Lung (tissue), 11 donors: ENCODE measurements at regions not wholly inside any gene's neighbourhood (a gene's known extent, or its start where the extent isn't known, plus 50 kb on each side); places are given as distances from the start of the nearest gene placed in this dataset.

Experiments
- ATAC-seq: fragments of 200-7000 bp; cut with Tn5 transposase; one replicate; pipeline ENCODE4 v1.9.1; 2020; ENCODE audit warnings: moderate number of reproducible peaks; ENCODE audit not compliant: insufficient read depth, low FRiP score
- DNase-seq, 3 donors: peaks; one replicate each; pipeline ENCODE4 v3.0.0-alpha.2; 2013 to 2017
- H3K27ac ChIP-seq, 2 donors: one replicate each; pipeline ENCODE4 v1.5.1; 2013; ENCODE audit warnings: mild to moderate bottlenecking in 2 of 2, moderate library complexity in 2 of 2, control low read depth in 1 of 2, inconsistent platforms in 1 of 2, low read depth in 1 of 2, low read length in 1 of 2
- H3K27me3 ChIP-seq, 3 donors: one replicate each; pipeline ENCODE4 v1.5.1; 2013; ENCODE audit warnings: low read length in 2 of 3; ENCODE audit not compliant: control insufficient read depth in 3 of 3, insufficient read depth in 3 of 3
- H3K36me3 ChIP-seq, 4 donors: one replicate each; pipeline ENCODE4 v1.5.1; 2013; ENCODE audit warnings: low read length in 4 of 4, mild to moderate bottlenecking in 1 of 4, moderate library complexity in 1 of 4; ENCODE audit not compliant: control insufficient read depth in 4 of 4, insufficient read depth in 4 of 4
- H3K4me1 ChIP-seq, 5 donors: one replicate each; pipeline ENCODE4 v1.5.1; 2013; ENCODE audit warnings: low read length in 5 of 5, mild to moderate bottlenecking in 2 of 5, moderate library complexity in 1 of 5; ENCODE audit not compliant: control insufficient read depth in 5 of 5, insufficient read depth in 5 of 5
- H3K4me3 ChIP-seq: one replicate; pipeline ENCODE4 v1.5.1; 2013; ENCODE audit warnings: mild to moderate bottlenecking, control low read depth, moderate library complexity
- H3K9ac ChIP-seq, 2 donors: one replicate each; pipeline ENCODE4 v1.5.1; 2013; ENCODE audit warnings: low read length in 2 of 2, control low read depth in 1 of 2; ENCODE audit not compliant: insufficient read depth in 1 of 2
- H3K9me3 ChIP-seq, 4 donors: one replicate each; pipeline ENCODE4 v1.5.1; 2013; ENCODE audit warnings: low read length in 3 of 4, mild to moderate bottlenecking in 1 of 4, moderate library complexity in 1 of 4; ENCODE audit not compliant: control insufficient read depth in 4 of 4, insufficient read depth in 3 of 4
- WGBS, 2 donors: extraction: QIAGEN DNeasy Blood & Tissue Kit; methylation state at CpG; one replicate each; pipeline ENCODE4 v1.1.7; 2013; 5-methylcytosine and 5-hydroxymethylcytosine counted together
- TF ChIP-seq, protein P1 (sequence below): IDR thresholded peaks from 2 replicates; pipeline ENCODE4 v1.5.1; 2012; ENCODE audit warnings: mild to moderate bottlenecking; ENCODE audit errors: control extremely low read depth, extremely low read depth
- donor health status: control.
- donor health status: control.
- donor health status: Bipolar disorder and iron deficiency.
- donor health status: healthy.
- donor health status: DM: yes; HTN: yes; CAD: no.

DNA sequence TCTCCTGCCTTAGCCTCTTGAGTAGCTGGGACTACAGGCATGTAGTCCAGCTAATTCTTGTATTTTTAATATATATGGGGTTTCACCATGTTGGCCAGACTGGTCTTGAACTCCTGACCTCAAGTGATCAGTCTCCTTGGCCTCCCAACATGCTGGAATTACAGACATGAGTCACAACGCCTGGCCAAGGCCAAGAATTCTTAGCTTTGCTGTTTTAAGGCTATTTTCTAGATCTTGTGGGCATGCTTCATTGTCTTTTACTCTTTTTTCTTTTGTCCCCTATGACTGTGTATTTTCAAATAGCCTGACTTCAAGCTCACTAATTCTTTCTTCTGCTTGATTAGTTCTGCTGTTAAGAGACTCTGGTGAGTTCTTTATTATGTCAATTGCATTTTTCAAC lies 56.4 kb upstream of the TAS2R16 start:
- no peak overlapping the region for H3K9ac ChIP-seq
- H3K4me3 ChIP-seq, result no peak overlapping the region
- peaks cover 0 to 10% (median 4%) of the 10 kb centered on the region in 4 donors for H3K9me3 ChIP-seq
- TF ChIP-seq, protein P1, sequence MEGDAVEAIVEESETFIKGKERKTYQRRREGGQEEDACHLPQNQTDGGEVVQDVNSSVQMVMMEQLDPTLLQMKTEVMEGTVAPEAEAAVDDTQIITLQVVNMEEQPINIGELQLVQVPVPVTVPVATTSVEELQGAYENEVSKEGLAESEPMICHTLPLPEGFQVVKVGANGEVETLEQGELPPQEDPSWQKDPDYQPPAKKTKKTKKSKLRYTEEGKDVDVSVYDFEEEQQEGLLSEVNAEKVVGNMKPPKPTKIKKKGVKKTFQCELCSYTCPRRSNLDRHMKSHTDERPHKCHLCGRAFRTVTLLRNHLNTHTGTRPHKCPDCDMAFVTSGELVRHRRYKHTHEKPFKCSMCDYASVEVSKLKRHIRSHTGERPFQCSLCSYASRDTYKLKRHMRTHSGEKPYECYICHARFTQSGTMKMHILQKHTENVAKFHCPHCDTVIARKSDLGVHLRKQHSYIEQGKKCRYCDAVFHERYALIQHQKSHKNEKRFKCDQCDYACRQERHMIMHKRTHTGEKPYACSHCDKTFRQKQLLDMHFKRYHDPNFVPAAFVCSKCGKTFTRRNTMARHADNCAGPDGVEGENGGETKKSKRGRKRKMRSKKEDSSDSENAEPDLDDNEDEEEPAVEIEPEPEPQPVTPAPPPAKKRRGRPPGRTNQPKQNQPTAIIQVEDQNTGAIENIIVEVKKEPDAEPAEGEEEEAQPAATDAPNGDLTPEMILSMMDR, result no peak
- no peaks in the 10 kb centered on the region for H3K36me3 ChIP-seq
- H3K27me3 ChIP-seq, result no peaks in the 10 kb centered on the region
- ATAC-seq (no peak), DNase-seq (no peak)
- WGBS, 2 donors, result 55 to 71% methylated on average over 1 of the region's 1 CpG
- H3K4me1 ChIP-seq, result no peaks in the 10 kb centered on the region
- H3K27ac ChIP-seq, result no peak overlapping the region

DNA sequence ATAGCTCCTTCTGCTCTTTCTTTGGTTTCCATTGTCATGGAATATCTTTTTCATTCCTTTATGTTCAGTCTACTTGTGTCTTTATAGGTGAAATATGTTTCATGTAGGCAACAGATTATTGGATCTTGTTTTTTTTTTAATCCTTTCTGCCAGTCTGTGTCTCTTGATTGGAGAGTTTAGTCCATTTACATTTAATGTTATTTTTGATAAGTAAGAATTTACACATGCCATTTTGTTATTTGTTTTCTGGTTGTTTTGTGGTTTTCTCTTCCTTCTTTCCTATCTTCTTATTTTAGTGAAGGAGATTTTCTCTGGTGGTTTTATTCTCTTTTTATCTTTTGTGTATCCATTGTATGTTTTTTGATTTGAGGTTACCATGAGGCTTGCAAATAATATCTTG lies 52.5 kb upstream of the TAS2R16 start:
- no peaks in the 10 kb centered on the region for H3K4me1 ChIP-seq
- ATAC-seq, result no peak
- TF ChIP-seq, protein P1, result no peak
- no peaks in the 10 kb centered on the region for H3K36me3 ChIP-seq
- no peak for DNase-seq
- no peaks in the 10 kb centered on the region for H3K27me3 ChIP-seq
- H3K9ac ChIP-seq, result no peak overlapping the region
- H3K27ac ChIP-seq, result no peak overlapping the region
- H3K9me3 ChIP-seq, result peaks cover 0 to 10% (median 4%) of the 10 kb centered on the region in 4 donors
- no peak overlapping the region for H3K4me3 ChIP-seq
